HG03442 (cell line): ENCODE measurements at regions not wholly inside any gene's neighbourhood (a gene's known extent, or its start where the extent isn't known, plus 50 kb on each side); places are given as distances from the start of the nearest gene placed in this dataset.
"Not testable (repeated sequence)": the region's sequence is repeated elsewhere in the genome, so short reads cannot be mapped to it uniquely, and the experiment has no call there.

ENCODE experiments used
- ATAC-seq: cut with Tn5 transposase; IDR thresholded peaks from one replicate; pipeline ENCODE4 v1.9.1; 2021; ENCODE audit warnings: mild to moderate bottlenecking, moderate library complexity; ENCODE audit not compliant: unreplicated experiment

DNA sequence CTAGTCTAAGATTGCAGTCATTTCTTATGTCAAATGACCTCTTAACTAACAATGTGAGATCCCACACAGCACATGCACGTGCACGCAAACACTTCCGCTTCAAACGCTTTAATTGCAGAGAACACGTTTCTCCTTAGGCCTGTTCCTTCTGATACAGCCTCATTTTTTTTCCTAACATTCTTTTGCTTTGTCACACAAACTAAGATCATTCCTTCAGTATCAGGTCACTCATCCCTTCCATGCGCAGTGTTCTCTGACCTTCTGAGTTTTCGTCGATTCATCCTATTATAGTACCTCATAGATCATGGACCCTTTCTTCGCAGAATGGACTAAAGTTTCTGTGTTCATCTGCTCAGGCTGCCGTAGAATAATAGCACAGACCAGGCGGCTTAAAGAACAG, 327.1 kb upstream of the CDH19 start:
- no peak for ATAC-seq

GRCh38 chr18:66916834-66917233, 312.9 kb upstream of the CDH19 start:
- no peak for ATAC-seq

- no peak for ATAC-seq
These were observed 296.9 kb upstream of the CDH19 start for GRCh38 chr18:66900837-66901236.

GRCh38 chr18:66895631-66896030, 291.7 kb upstream of the CDH19 start:
- no peak for ATAC-seq

GRCh38 chr18:66894851-66895250, 291.0 kb upstream of the CDH19 start:
- ATAC-seq = no peak

DNA sequence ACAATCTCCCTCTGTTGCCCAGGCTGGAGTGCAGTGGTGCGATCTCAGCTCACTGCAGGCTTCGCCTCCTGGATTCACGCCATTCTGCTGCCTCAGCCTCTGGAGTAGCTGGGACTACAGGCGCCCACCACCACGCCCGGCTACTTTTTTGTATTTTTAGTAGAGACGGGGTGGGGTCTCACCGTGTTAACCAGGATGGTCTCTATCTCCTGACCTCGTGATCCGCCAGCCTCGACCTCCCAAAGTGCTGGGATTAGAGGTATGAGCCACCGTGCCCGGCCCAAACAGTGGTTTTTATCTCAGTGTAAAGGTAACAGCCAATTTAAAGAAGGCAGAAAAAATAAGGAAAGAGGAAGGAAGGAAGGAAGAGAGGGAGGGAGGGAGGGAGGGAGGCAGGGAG, 288.5 kb upstream of the CDH19 start:
- ATAC-seq = not testable (repeated sequence)

DNA sequence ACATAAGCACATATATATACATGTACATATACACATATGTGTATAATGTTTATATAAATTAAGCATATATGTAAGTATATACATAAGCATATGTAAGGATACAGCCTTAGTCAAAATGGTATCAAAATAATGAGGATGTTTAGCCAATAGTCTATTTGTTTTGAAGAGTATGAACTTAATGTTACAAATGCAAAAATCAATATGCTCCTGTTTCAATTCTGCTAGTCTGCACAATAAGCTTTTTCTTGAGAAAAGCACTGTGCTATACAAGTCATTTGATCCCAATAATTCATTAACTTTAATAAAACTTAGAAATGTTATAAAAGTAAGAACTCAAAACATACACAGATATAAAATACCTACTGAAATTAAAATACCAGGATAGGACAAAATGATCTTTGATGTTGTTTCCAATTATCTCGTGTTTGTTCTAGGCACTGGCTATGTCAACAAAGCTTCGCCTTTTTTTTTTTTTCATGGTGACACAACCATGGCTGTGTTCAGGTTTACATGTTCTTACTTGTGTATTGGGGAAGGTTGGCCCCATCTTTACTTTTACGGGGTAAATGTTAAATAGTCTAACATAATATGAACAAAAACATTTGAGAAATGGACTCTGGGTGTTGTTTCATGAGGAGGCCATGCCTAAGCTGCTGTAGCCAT, 271.1 kb upstream of the CDH19 start:
- ATAC-seq = no peak

- no peak for ATAC-seq
These were observed 270.5 kb upstream of the CDH19 start for GRCh38 chr18:66874375-66874774.

- no peak for ATAC-seq
These were observed 270.0 kb upstream of the CDH19 start for GRCh38 chr18:66873899-66874298.

- no peak for ATAC-seq
These were observed 268.4 kb upstream of the CDH19 start for GRCh38 chr18:66872277-66872676.

- no peak for ATAC-seq
These were observed 263.8 kb upstream of the CDH19 start for GRCh38 chr18:66867653-66868052.

DNA sequence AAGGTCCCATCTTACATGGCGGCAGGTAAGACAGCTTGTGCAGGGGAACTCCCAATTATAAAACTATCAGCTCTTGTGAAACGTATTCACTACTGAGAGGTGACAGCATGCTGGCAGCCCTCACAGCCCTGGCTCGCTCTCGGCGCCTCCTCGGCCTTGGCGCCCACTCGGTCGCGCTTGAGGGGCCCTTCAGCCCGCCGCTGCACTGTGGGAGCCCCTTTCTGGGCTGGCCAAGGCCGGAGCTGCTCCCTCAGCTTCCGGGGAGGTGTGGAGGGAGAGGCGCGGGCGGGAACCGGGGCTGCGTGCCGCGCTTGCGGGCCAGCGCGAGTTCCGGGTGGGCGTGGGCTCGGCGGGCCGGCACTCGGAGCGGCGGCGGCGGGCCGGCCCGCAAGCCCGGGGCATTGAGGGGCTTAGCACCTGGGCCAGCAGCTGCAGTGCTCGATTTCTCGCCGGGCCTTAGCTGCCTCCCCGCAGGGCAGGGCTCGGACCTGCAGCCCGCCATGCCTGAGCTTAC, 262.6 kb upstream of the CDH19 start:
- ATAC-seq = not testable (repeated sequence)

DNA sequence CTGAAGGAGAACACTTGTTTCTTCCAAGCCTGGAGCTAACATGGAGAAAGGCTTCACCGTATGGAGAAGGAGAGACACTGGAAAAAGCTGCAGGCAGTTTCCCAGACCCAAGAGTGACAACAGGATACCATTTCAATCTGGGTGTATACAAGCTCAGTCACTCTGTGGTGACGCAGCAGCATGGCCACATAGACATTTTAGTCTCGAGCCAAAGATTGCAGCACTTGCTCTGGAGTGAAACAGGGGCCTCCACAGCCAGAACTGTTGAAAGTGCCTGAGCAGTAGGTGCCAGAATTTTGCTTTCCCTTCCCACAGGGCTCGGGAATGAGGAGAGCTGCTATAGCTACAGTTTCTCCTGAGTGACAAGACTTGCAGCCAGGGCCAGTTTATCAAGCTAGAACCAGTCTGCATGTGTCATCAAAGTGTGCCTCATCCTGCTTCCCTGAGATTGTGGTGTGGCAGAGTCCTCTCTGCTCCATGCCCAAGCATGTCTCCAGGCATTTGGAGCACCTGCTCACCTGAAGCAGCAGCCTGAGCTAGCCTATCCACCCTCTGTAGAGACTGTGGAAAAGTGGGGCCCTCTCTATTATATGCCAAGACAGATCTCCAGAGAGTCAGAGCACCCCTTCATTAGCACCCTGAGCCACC, 234.6 kb upstream of the CDH19 start:
- ATAC-seq = no peak

GRCh38 chr18:66833646-66834045, 229.8 kb upstream of the CDH19 start:
- no peak for ATAC-seq

DNA sequence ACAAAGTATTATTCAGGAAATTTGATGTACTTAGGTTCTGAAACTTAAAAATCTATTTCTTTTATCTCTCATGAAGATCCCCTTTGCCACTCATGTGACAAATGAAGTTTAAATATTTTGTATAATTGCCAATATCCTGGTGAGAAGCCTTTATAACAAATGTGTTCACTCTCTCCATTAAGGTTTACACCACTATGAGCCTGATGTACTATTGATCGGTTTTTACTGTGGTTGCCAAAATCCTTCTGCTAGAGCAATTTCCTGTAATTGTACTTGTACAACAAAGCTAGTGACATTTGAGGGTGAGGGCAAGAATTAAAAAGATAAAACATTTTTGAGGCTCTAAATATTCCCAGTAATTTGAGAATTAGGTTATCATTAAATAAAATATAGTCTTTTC, 222.3 kb upstream of the CDH19 start:
- no peak for ATAC-seq

- ATAC-seq = no peak
These were observed 221.5 kb upstream of the CDH19 start for GRCh38 chr18:66825347-66825746.

DNA sequence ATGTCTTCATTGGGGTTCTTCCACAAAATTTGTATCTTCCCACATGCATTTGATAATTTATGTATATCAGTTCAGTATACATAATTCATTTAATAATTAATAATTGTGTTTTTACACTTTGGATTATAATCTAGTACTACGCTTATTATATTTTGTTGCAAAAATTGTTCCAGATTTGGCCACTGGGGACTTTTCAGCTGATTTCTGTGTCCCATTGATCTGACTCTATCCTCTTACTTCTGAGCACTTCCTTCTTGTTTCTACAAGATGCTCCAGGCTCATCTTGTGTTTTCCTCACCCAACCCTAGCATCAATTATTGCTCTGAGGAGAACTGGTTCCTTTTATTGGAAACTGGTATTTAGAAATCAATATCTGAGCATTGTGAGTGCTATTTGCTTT, 215.3 kb upstream of the CDH19 start:
- no peak for ATAC-seq

DNA sequence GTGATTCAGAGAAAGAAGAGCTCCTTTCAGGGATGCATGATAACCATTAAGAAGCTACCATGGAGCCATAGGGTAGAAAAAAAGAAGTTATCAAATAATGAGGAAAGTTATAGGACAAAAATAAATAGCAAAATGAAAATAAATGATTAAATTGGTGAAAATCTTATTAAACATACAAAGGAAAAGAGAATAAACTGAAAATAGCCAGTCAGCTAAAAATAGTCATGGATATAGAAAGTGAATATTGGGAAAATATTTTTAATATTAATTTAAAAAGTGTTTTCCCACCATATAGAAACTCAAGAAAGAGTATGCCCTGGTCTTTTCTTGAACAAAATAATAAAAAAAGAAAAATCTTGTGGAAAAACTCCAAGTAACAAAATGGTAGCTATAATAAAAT, 209.2 kb upstream of the CDH19 start:
- ATAC-seq = no peak

GRCh38 chr18:66795051-66795450, 191.2 kb upstream of the CDH19 start:
- no peak for ATAC-seq

- no peak for ATAC-seq
These were observed 188.6 kb upstream of the CDH19 start for GRCh38 chr18:66792466-66792865.

DNA sequence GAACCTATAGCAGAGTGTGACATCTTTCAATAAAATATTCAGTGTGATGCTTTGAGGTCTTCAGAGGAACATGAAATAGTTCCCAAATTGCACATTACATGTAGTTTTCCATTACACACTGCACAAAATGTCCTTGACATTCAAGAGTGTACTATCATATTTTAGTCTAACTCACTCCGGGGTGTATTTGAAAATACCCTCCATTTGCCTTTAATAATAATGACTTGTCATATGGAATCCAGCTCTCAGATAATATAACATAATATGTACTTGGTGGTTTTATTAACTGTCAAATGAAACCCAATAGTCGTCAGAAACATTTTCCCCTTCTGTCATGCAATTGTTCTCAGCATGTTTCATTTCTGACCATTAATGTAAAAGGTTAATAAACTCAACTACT, 176.7 kb upstream of the CDH19 start:
- ATAC-seq = no peak

DNA sequence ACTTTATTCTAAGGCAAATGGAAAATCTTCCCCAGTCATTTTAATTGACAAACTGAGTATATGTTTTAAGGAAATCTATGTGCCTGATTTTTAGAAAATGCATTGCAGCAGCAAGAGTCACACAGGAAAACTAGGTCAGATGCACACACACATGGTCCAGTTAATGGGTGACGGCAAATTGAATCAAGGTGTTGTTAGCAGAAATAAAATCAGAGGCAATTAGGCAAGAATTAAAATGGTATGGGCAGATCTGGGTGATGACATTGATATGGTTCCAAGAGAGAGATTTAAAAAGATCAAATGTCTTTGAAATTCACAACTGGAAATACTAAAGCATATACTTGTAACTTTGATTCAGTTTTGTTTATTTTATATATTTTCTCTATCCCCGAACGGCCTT, 174.2 kb upstream of the CDH19 start:
- no peak for ATAC-seq

GRCh38 chr18:66769375-66769774, 165.5 kb upstream of the CDH19 start:
- no peak for ATAC-seq
